GM18861 (cell line): ENCODE measurements at regions not wholly inside any gene's neighbourhood (a gene's known extent, or its start where the extent isn't known, plus 50 kb on each side); places are given as distances from the start of the nearest gene placed in this dataset.

Experiments used
- ATAC-seq: cut with Tn5 transposase; IDR thresholded peaks from one replicate; pipeline ENCODE4 v1.9.1; 2021; ENCODE audit not compliant: unreplicated experiment

DNA sequence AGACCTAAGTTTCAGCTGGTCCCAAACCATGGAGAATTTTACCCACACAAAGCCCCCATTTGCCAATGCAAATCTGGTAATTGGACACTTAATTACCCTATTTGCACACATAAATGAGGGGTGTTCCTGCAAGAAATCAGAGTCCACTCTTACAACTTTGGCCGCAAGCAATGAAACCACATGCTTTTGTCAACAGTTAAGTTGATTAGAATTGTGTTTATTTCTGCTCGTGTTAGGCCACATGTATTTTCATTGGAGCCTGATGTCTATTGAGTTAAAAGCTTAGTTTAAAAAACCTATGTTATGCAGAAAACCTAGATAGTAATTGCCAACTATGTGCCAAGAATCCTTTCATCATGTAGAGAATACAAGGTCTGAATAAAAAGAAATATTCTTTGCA lies 153.8 kb upstream of the CMC1 start:
- no peak for ATAC-seq

DNA sequence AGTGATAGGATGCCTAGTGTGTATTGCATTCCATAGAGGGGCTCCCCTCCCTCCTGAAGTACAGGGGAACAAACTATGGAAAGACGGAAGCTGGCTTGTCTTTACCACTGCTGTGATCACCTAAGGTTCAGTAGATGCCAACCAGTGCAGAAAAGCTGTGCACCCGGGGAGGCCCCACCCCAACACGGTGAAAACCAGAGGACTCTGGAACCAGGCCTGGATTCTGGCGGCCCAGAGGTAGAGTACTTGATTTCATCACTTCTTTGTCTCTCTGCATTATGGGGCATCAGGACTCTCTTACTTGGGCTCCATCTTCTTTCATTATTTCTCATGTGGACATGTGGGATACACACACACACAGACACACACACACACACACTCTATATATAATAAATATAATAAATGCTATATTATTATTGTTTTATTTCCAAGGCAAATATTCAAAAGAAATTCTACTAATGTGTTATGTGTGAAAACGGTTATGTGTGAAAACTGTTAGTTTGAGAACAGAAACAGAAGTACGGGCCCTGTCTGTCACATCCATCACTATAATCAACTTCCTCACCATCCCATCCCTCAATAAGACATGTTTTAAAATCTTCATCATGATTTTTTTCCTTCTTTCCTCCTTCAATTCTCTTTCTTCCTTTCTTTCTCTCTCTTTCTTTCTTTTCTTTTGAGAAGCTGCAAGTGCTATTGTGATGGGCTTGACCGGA lies 152.4 kb upstream of the CMC1 start:
- no peak for ATAC-seq

DNA sequence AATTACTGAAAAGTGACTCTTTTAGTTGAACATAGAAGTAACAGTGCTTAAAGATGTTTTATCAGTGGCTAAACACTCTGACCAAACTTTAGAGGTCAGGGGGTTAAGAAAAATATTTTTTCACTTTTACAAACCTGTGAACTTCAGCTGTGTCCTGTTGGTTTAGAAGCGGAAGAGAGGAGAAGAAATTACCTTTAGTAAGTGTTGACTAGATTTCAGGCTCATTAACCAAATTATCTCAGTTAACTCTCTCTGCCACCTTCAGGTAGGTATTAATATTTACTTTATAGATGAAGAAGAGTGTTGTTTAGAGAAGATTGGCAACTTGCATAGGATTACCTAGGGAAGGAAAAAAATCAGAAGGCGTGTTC lies 151.9 kb upstream of the CMC1 start:
- ATAC-seq = no peak

DNA sequence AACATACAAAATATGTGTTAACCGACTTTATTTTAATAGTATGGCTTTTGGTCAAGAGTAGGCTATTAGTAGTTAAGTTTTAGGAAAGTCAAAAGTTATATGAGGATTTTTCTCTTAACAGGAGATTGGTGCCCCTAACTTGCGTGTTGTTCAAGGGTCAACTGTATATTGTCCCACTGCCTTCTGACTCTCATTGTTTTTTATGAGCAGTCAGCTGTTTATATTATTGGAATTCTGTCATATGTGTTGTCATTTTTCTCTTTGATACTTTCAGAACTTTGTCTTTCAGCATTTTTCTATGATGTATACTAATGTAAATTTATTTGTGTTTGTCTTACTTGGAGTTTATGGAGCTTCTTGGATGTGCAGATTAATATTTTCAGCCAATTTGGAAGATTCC lies 142.1 kb upstream of the CMC1 start:
- ATAC-seq = no peak

DNA sequence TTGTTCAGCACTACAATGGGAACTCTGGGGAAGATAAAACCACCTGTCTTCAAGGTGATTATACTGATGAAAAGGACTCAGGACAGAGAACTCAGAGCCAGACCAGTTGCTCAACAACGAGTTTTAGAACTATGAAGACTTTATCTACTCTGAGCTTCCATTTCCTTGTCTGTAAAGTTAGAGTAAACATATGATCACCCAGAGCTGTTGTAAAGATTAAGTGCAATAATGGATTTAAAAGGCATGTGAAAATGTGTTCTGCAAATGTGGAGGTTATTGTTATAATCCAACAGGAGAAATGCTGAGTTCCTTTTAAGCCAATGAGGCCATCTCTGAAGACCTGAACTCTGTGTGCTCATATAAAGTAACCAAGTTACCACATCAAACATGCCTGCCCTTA lies 139.7 kb upstream of the CMC1 start:
- ATAC-seq = no peak

DNA sequence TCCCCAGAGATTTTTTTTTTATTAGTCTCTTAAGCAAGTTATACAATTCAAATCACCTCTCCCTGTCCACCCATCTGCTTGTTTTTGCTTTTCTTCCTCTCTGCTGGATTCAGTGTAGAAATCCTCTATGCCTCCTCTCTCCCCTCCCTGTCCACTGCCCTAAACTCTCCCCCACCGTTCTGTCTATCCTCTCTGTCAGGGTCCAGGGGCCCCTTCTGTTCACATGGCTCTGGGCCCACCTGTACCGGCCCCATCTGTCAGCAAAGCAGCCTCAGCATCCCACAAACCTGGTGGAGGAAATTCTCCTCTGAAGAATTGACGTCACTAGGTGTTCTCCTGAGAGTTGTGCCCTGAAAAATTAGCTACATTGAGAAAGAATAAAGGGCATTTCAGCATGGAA lies 137.6 kb upstream of the CMC1 start:
- ATAC-seq = no peak

DNA sequence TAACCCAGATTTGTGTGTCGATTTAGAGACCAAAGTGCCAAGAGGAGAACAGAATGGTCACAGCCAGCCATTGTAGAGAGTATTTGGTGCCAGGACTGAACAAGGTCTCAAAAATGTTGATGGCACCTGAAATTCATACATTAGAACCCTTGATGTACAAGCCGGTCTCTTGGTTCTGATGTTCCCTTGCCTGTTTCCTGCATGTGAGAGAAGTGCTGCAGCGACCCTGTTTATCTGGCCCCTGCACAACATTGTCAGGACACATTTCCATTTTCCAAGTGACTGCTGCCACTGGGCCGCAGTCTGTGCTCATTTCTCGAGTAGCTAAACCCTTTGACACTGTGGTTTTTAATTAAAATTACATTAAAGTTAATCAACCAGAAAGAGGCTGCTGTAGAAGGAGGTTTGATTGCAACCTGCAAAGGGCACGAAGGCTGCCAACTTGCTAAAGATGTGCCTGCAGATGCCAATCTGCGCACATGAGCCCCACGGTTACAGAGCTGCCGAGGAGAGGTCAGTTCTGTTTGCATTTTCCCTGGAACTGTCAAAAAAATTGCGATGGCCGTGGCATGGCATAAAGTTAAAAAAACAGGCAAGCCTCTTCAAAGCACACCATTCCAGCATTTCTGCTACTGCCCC lies 136.4 kb upstream of the CMC1 start:
- no peak for ATAC-seq

DNA sequence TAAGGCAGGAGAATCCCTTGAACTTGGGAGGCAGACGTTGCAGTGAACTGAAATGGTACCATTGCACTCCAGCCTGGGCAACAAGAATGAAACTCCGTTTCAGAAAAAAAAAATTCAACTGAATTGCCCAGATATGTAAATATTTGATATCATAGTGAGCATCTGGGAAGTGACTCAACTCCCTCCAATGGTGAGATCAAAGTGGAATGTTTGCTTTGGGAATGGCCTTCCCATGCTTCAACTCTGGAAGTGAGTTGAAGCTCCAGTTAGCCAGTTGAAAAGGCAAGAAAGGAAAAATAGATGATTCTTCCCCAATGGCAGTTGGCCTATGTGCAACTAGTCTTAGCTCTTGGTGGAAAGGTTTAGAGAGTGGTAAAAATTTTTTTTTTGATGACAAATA lies 131.6 kb upstream of the CMC1 start:
- ATAC-seq = no peak

DNA sequence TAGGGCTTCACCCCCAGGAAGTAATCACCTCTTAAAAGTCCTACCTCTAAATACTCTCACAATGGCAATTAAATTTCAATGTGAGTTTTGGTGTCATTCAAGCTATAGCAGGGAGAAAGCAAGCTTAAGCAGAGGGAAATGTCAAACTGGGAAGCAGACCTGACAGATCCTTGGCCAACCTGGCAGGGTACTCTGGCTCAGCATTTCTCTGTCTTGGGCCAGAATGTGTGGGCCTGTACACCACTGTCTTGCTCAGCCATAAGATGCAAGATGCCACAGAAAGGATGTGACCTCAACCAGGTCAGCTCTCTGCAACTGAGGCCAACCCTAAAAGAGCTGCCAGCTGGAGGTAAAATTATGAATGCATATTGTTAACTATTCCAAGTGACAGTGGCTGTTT lies 130.6 kb upstream of the CMC1 start:
- ATAC-seq = no peak

DNA sequence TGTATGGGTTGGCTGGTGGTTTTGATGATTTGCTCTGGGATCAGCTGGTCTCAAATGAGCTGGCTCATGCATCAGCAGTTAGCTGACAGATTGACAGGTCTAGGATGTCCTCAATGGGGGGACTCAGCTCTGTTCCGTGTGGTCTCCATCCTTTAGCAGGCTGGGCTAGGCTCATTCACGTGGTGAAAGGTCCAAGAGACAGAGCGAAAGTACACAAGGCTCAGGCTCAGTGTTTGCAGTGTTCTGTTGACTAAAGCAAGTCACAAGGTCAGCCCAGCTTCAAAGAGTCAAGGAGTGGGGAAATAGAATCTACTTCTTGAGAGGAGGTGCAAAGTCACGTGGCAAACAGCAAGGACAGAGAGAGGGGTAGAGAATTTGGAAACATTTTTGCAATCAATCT lies 126.5 kb upstream of the CMC1 start:
- no peak for ATAC-seq

DNA sequence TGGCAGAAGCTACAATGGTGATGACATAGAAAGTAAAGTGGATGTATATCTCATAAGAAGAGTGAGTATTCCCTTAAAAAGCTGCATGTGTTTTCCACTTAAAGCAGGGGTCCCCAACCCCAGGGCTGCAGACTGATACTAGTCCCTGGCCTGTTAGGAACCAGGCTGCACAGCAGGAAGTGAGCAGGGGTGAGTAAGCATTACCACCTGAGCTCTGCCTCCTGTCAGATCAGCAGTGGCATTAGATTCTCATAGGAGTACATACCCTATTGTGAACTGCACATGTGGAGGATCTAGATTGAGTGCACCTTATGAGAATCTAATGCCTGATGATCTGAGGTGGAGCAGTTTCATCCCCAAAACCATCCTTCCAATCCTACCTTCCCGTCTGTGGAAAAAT lies 126.1 kb upstream of the CMC1 start:
- ATAC-seq = no peak

DNA sequence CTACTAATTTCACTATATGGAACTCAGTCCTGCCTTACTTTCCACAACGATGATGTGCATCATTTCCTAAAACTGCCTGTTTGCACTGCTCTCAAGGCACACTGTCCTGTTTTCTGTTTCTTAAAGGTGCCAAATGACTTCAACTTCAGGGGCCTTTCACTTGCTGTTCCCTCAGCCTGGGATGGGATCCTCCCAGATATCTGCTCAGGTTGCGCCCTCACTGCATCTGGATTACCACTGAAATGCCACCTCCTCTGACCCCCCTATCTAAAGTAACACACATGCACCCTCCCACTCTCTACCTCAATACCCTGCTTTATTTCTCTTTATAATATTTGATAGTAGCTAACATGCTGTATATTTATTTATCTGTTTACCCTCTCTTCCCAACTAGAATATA lies 123.8 kb upstream of the CMC1 start:
- no peak for ATAC-seq

DNA sequence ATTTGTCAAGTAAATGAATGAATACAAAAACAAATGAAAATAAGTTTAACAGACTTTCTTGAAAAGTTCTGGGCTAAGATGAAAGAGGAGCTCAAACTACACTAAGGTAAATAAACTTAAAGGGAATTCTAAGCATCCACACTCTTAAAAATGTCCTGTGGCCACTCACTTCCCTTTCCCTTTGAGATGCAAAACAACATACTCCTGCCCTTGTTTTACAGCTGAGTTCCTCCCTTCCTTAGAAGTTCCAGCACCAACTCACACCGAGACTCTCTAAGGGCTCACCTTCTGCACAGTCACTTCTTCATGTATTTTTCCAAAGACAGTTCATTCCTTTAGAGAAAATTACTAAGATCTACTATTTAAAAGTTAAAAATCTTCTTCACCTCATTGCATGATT lies 123.3 kb upstream of the CMC1 start:
- ATAC-seq = no peak

DNA sequence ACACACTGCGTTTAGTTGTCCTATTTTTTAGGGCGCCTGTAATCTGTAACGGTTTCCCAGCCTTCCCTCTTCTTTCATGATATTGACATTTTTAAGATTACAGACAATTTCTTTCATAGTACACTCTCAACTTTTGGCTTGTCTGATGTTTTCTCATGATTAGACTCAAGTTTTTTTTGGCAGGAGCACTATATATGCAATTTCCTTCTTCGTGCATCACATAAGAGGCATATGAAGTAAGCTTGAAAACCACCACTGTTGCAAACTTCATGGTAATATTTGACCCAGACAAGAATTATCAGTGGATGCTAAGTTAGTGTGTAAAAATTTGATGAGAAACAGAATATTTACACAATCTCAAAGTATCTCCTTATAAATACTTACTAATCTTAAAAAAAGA lies 119.2 kb upstream of the CMC1 start:
- no peak for ATAC-seq

DNA sequence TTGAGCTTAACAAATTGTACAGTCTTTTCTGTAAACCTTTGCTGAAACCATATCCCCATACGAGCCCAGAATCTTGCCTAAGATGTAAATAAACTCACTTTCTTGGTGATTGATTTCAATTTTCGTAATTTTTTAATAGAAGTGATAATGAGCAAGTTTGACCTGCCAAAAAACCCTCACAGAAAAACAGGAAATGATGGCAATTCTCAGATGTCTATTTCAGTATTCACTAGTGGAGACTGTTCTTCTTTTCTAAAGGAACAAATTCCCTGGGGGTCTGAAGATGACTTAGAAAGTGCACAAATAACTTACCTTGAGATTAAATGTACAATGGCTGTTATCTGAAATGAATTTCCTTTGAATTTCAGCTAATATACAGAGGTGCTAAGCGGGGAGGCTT lies 116.5 kb upstream of the CMC1 start:
- peak; percentile 43 for ATAC-seq

DNA sequence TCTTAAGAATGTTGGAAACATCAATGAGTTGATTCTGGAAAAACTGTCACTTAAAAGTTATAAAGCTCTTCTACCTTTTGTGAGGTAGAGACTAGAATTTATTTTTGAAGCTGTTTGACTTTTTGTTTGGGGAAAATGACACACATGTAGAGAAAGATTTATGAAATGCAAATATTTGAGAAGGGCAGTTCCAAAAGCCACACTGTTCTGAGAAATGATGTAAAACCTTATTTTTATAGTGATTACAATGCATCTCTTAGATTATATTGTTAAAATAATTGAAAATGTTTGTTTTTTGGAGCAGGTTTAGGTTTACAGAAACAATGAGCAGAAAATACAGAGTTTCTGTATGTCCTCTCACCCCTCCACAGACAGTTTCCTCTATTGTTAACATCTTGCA lies 116.1 kb upstream of the CMC1 start:
- no peak for ATAC-seq

DNA sequence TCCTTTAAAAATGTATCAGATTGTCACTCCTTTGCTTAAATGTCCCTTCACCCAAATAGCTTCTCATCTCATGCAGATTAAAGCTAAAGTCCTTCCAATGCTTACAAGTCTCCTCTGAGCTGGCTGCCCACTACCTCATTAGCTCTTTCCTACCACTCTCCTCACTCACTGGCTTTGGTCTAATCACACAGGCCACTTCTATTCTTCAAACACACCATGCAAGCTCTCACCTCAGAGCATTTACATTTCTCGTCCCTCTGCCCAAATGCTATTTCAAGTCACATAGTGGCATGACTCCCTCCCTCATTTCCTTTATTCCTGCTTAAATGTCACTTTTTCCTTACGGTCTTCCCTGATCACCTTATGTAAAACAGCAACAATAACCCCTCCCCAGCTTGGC lies 110.6 kb upstream of the CMC1 start:
- ATAC-seq = no peak

DNA sequence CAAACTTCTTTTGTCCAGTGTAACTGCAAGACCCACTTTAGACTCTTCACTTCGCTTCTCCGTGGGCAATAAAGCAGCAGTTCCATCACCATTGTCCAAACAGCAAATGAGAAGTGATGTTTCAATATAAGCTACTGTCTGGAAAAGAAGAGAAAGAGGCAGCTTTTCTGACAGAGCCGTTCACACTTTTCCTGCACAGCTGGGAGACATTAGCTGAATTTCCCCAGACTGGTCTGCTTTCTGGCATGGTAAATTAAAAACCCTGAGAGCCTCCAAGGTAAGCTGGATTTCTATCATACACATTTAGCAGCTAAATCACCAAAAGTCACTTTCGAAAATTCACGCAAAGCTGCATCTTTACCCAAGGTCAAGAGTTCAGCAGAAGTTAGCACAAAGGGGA lies 108.5 kb upstream of the CMC1 start:
- ATAC-seq = no peak

DNA sequence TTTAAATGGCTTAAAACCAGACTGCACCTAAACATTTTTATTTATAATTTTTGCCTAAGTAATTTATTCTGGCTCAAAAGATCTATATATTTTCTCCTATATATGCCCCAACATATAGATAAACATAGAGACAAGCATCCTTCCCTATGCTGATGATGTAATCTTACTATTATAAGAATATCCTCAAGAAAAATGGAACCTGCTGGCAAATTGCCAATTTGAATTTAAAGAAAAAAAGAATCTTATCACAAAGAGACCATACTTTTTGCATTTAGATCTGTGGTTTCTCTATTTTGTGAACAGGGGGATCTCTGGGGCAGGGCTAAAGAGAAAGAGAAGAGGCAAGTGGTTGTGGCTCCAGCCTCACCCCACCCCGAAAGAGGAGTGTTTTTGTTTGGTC lies 107.2 kb upstream of the CMC1 start:
- no peak for ATAC-seq

DNA sequence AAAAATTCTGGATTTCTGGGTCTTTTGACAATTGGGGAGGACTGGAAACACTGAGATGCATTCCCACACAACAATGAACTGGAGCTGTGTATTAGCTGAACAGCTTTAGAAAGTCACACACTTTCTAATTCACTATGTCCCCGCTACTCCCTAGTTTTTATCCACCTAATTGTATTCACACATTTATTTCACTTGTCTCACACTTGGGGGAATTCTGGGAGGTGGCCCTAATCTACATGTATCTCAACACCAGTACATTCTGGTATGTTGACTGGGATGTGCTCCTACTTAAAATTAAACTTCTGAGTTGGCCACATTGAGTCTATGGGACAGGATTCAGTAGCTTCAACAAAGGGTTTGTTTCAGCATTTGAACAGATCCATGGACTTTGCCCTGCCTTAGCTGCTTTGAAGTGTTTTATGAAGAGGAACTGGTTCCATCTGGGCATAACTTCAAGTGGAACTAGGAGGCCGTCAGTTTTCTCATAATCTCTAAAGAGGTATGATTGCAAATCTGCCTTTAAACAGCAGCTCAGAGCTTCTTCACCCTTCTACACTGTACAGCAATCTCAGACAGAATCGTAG lies 106.5 kb upstream of the CMC1 start:
- no peak for ATAC-seq

DNA sequence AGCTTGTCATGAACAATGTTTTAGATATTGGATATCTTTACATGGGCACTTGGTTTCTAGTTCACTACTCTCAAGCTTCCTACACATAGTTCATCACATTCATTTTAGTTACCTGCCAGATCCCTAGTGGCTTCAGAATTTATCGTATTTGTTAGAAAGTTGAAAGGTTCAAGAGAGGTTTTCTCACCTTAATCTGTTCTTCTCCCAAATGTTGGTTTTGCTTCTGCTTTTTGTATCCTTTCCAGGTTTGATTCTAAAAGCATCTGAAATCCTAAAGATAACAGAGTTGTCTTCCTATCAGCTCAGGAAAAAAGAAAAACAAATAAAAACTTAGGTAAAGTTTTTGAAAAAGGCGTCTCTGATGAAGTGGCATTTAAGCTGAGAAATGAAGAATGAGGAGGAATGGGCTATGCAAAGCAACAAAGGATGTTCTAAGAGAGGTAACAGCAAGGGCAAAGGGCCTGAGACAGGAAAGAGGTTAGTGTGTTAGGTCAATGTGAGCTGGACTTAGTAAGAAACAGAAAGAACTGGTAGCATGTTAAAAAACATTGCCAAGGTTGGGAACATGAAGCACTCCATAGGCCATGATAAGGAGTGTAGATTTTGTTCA lies 104.7 kb upstream of the CMC1 start:
- ATAC-seq = no peak

DNA sequence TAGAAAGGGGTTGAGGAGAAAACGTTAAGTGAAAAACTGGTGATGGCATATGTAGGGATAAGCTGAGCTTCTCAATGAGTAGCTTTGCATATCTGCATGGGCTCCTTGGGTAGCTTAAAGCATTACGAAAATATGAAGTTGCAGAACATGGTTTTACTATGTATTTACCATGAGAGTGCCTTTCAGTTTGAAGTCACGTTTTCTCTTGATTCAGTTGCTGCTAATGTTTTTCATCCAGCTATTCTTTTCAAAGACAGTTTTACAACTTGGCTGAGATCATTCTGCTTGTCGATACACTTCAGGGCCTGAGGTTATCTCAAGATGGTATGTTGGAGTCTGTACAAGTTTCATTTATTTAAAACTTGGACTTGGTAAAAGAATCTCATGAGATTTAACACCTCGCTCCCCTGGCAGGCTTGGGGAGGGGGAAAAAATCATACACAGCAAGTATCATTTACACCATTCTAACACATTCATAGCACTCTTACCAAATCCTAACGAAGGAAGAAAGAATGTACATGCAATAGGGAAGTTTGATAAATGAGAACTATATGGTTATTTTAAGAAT lies 103.3 kb upstream of the CMC1 start:
- no peak for ATAC-seq
